ENCODE measurements at regions not wholly inside any gene's neighbourhood (a gene's known extent, or its start where the extent isn't known, plus 50 kb on each side); places are given as distances from the start of the nearest gene placed in this dataset.

GRCh38 chr15:95883064-95883463, 447.4 kb upstream of the NR2F2 start:
- TF ChIP-seq CTCF (conservative IDR thresholded peaks at IDR 0.05; ENCODE audit: low read length), result no peak
- no peak for TF ChIP-seq EZH2phosphoT487 (IDR thresholded peaks at IDR 0.05; ENCODE audit: borderline replicate concordance)
